KBM-7 (cell line): ENCODE measurements at regions not wholly inside any gene's neighbourhood (a gene's known extent, or its start where the extent isn't known, plus 50 kb on each side); places are given as distances from the start of the nearest gene placed in this dataset.

Experiments
- DNase-seq: peaks from one replicate; pipeline ENCODE4 v3.0.0-alpha.2; 2015
- in situ Hi-C: fragments of 300-500 bp; cut with MboI; formaldehyde crosslinking; loops from 2 replicates; pipeline ENCODE4 v1.14.3; 2020; ENCODE audit warnings: low sequenced_read_pairs, low pct_unique_long_range_greater_than_20kb, mixed read lengths

- in situ Hi-C loops, result no loop called here
- DNase-seq, result no peak
These were observed 98.9 kb upstream of the PFN2 start for GRCh38 chr3:150069633-150070032.

DNA sequence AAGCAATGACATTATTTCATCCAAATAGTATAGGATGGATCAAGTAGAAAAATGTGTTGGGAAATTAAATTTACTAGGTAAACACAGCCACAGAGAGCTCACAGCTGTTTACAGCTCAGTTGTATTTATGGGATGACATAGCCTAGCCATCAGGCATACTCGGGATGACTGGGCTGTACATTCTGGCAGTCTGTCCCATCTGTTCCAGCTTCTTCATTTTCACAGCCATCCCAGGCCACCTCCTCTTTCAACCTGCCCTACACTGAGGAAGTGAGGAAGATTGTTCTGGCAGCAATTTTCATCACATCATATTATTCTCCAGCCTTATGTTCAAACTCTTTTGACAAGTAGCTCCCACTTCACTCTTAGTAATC is 98.4 kb upstream of the PFN2 start:
- DNase-seq, result no peak

DNA sequence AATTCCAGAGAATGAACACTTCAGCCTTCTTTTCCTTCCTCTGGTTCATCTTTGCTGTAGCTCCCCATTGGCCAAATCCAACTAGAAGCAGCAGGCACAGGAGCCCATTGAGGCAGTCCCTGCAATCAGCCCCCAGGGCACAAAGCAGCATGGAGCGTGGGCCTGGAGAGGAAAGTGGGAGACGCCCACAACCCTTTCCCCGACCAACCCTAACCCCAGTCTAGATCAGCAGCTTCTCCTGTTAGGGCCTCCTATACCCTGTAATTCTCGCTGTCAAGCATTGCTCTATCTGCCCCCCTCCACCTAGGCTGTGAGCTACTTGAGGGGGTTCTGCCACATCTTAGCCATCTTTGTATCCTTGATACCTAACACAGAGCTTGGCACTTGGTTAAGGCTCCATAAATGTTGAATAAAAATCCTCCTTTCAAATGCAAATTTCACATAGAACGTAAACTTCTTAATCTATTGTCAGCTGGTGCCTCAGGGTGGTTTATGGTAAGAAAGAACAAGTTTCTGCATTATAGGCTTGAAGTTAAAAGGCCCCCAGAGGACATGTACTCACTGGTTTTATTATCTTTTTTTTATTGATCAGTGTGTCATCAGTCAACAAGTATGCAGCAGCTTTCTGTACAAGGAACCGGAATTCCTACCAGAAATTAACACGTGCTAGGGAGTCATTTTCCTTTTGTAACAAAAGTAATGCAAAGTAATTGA is 97.9 kb upstream of the PFN2 start:
- no peak for DNase-seq
- in situ Hi-C loops, result no loop called here

More for the DNA sequence above, 98.4 kb upstream of the PFN2 start:
- in situ Hi-C loops, result no loop called here

GRCh38 chr3:150067561-150067960 is 96.9 kb upstream of the PFN2 start:
- in situ Hi-C loops, result no loop called here
- no peak for DNase-seq

GRCh38 chr3:150064971-150065370 is 94.3 kb upstream of the PFN2 start:
- in situ Hi-C loops, result no loop called here
- DNase-seq, result no peak

- in situ Hi-C loops, result no loop called here
- no peak for DNase-seq
These were observed 92.5 kb upstream of the PFN2 start for GRCh38 chr3:150063237-150063636.

GRCh38 chr3:150062492-150062891 is 91.8 kb upstream of the PFN2 start:
- in situ Hi-C loops, result no loop called here
- no peak for DNase-seq

- DNase-seq, result no peak
- in situ Hi-C loops, result no loop called here
These were observed 90.8 kb upstream of the PFN2 start for GRCh38 chr3:150061288-150062024.

GRCh38 chr3:150059729-150060128 is 89.0 kb upstream of the PFN2 start:
- in situ Hi-C loops, result no loop called here

GRCh38 chr3:150059241-150059640 is 88.5 kb upstream of the PFN2 start:
- DNase-seq, result no peak
- in situ Hi-C loops, result no loop called here

More at GRCh38 chr3:150059729-150060128, 89.0 kb upstream of the PFN2 start:
- DNase-seq, result no peak

DNA sequence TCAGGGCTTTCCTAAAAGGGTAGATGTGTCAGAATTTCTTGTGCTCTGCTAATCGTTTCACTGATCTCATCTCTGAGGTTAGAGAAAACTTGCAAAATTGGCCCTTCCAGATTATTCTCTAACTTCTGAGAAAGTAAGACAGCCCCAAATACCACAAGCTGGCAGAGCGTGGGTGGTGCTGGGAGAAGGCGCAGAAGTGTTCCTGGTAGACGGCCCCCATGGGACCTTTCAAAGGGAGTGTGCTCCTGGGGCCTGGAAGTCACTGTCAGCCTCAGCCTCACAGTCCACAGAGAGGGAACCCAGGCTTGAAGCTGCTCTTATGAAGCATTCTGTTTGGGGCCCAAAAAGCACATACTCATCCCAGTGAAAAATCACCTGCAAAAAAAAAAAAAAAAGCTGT is 86.5 kb upstream of the PFN2 start:
- in situ Hi-C loops, result no loop called here
- no peak for DNase-seq

- no peak for DNase-seq
- in situ Hi-C loops, result no loop called here
These were observed 84.6 kb upstream of the PFN2 start for GRCh38 chr3:150055332-150055731.

DNA sequence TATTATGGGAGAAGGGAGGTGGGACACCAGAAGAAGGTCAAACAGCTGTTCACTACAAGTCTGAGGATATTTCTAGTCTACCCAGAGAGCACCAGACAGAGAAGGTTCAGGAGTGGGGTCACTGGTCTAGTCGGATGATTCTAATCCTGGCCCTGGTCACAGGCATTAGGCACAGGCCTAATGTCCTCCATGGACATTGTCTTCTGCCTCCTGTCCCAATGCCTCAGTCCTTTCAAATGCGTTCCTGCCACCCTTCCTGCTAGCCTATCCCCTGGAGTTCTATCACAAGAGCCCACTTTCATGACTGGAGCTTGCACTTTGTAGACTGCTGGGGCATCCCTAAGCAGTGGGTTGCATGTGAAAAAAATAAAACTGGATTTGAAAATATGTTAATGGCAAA is 83.9 kb upstream of the PFN2 start:
- in situ Hi-C loops, result no loop called here
- no peak for DNase-seq

- no peak for DNase-seq
These were observed 79.8 kb upstream of the PFN2 start for GRCh38 chr3:150050510-150050909.

DNA sequence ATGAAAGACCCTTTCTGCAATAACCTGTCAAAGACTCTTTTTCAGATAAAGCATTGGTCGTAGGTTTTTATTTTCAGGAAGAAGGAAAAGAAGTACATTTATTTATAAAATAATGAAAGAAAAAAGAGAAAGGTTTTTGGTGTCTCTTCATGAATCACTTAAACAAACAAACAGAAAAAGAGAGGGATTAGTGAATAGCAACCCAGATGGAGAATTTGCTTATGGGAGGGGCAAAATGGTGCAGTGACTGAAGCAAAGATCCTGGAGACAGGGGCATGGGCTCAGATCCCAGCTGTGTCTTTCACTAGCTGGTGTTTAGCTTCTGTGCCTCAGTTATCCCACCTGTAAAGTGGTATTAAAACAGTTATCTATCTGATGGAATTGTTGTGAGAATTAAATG is 78.6 kb upstream of the PFN2 start:
- DNase-seq, result no peak
- in situ Hi-C loops, result no loop called here

More at GRCh38 chr3:150050510-150050909, 79.8 kb upstream of the PFN2 start:
- in situ Hi-C loops, result no loop called here

GRCh38 chr3:150041877-150042276 is 71.2 kb upstream of the PFN2 start:
- no peak for DNase-seq
- in situ Hi-C loops, result no loop called here

DNA sequence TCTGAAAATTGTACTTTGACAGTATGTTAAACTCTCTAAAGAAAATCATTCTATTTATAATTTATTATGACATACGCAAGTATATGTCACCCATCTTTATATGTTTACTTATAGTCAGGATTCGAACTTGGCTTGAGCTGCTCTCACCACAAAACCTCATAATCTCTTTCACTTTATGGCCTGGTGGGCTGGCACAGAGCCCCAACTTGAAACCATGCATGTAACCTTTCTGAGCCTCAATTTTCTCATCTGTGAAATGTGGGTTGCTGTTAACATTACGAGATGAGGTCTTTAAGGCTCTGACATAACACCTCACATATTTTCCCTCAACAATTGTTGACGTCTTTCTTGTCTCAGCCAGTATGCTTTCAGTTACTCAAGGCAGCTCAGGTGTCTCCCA is 69.4 kb upstream of the PFN2 start:
- DNase-seq, result no peak
- in situ Hi-C loops, result no loop called here

DNA sequence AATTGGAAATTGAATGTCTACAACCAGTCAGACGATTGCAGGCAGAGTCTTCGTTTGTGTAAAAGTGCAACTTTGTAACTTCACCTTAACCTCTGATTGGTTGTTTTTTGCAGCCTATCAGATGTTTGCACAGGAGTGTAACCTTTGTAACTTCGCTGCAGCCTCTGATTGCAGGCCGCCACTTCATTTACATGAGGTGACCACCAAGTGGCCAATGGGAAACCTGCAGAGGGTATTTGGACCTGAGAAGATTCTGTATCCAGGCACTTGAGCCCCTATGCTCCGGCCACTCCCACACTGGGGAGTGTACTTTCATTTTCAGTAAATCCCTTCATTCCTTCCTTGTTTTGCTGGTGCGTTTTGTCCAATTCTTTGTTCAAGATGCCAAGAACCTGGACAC is 68.1 kb upstream of the PFN2 start:
- no peak for DNase-seq
- in situ Hi-C loops, result no loop called here

- in situ Hi-C loops, result no loop called here
- no peak for DNase-seq
These were observed 66.1 kb upstream of the PFN2 start for GRCh38 chr3:150036780-150037179.

- in situ Hi-C loops, result no loop called here
- DNase-seq, result no peak
These were observed 65.4 kb upstream of the PFN2 start for GRCh38 chr3:150035910-150036612.
